Muscle layer of duodenum (tissue), 2 donors: ENCODE measurements at regions not wholly inside any gene's neighbourhood (a gene's known extent, or its start where the extent isn't known, plus 50 kb on each side); places are given as distances from the start of the nearest gene placed in this dataset.
"Not testable (repeated sequence)": the region's sequence is repeated elsewhere in the genome, so short reads cannot be mapped to it uniquely, and the experiment has no call there.

Experiments
- H3K27ac ChIP-seq: one replicate; pipeline ENCODE4 v1.7.0; 2013; ENCODE audit warnings: mild to moderate bottlenecking, low read length
- H3K27me3 ChIP-seq: one replicate; pipeline ENCODE4 v1.7.0; 2013; ENCODE audit warnings: low read depth, mild to moderate bottlenecking, control low read depth, low read length
- H3K36me3 ChIP-seq, 2 donors: one replicate each; pipeline ENCODE4 v1.7.0; 2013; ENCODE audit warnings: low read length in 2 of 2, control low read depth in 1 of 2, mild to moderate bottlenecking in 1 of 2; ENCODE audit not compliant: insufficient read depth in 2 of 2, control insufficient read depth in 1 of 2
- H3K4me1 ChIP-seq, 2 donors: one replicate each; pipeline ENCODE4 v1.7.0; 2013; ENCODE audit warnings: low read length in 2 of 2, mild to moderate bottlenecking in 2 of 2, control low read depth in 1 of 2, moderate library complexity in 1 of 2; ENCODE audit not compliant: insufficient read depth in 2 of 2, control insufficient read depth in 1 of 2
- H3K4me3 ChIP-seq, 2 donors: one replicate each; pipeline ENCODE4 v1.7.0; 2013; ENCODE audit warnings: low read length in 2 of 2, low read depth in 1 of 2, mild to moderate bottlenecking in 1 of 2
- H3K9me3 ChIP-seq, 2 donors: one replicate each; pipeline ENCODE4 v1.7.0; 2013; ENCODE audit warnings: low read length in 2 of 2, control low read depth in 1 of 2, mild to moderate bottlenecking in 1 of 2; ENCODE audit not compliant: control insufficient read depth in 1 of 2
- donor health status: healthy.

GRCh38 chr5:21432646-21433045 lies 1420.5 kb downstream of the CDH12 start:
- Histone ChIP-seq H3K4me3 (no peak overlapping the region), H3K4me1 (no peaks in the 10 kb centered on the region), H3K36me3 (no peaks in the 10 kb centered on the region), H3K9me3 (no peaks in the 10 kb centered on the region), H3K27ac (no peak overlapping the region), H3K27me3 (no peaks in the 10 kb centered on the region)

GRCh38 chr5:21424907-21425306 lies 1428.2 kb downstream of the CDH12 start:
- Histone ChIP-seq H3K36me3 (no peaks in the 10 kb centered on the region), H3K9me3 (no peaks in the 10 kb centered on the region), H3K4me3 (no peak overlapping the region), H3K27me3 (no peaks in the 10 kb centered on the region), H3K4me1 (no peaks in the 10 kb centered on the region), H3K27ac (no peak overlapping the region)

DNA sequence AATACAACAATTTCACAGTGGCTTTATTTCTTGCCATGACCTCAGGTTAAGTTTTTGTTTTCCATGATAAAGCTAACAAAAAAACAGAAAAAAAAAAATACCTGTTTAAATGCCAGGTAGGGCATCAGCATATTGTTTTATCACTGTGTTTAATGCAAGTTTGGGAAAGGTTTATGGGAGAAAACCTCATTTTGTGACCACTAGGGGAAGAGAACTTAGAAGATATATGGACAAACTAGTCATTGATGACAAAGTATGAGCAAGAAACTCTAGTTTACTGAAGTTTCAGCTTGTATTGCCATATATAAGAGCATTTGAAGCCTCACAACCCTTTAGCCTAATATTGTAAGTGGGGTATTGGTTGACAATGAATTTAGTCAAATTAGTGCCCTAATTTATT lies 1431.4 kb upstream of the CDH18 start:
- Histone ChIP-seq H3K4me3 (no peak overlapping the region), H3K36me3 (no peaks in the 10 kb centered on the region), H3K9me3 (no peaks in the 10 kb centered on the region), H3K4me1 (no peaks in the 10 kb centered on the region), H3K27me3 (no peaks in the 10 kb centered on the region), H3K27ac (no peak overlapping the region)

- H3K4me3 ChIP-seq, H3K9me3 ChIP-seq, H3K4me1 ChIP-seq, H3K27ac ChIP-seq, H3K27me3 ChIP-seq, H3K36me3 ChIP-seq: not testable (repeated sequence)
Observed at GRCh38 chr5:21402089-21402488, 1414.1 kb upstream of the CDH18 start.

- no peak overlapping the region for H3K27ac ChIP-seq
- H3K4me3 ChIP-seq, result no peak overlapping the region
- H3K27me3 ChIP-seq, result no peaks in the 10 kb centered on the region
- H3K9me3 ChIP-seq, result no peaks in the 10 kb centered on the region
- H3K4me1 ChIP-seq, result no peaks in the 10 kb centered on the region
- H3K36me3 ChIP-seq, result no peaks in the 10 kb centered on the region
Observed at GRCh38 chr5:21398511-21398910, 1410.5 kb upstream of the CDH18 start.

GRCh38 chr5:21397693-21398092 lies 1409.7 kb upstream of the CDH18 start:
- no peak overlapping the region for H3K27ac ChIP-seq
- no peaks in the 10 kb centered on the region for H3K36me3 ChIP-seq
- H3K4me1 ChIP-seq, result no peaks in the 10 kb centered on the region
- no peaks in the 10 kb centered on the region for H3K9me3 ChIP-seq
- H3K27me3 ChIP-seq, result no peaks in the 10 kb centered on the region
- H3K4me3 ChIP-seq, result no peak overlapping the region

DNA sequence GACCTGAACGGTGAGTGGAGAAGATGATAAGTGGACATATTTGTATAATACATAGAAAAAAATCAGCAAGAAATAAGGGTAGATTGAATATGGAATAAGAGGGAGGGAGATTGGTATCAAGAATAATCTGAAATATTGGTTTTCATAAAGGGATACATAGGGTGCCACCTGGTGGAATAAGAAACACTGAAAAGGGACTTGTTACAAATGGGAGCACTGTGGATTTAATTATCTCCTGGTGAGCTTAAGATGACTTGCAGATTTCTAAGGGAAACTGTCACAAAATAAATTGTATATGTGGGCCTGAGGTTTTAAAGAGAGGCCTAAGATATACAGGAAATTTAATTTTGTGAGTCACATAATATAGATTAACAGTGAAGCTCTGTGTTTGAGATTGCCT lies 1403.5 kb upstream of the CDH18 start:
- Histone ChIP-seq H3K4me1 (no peaks in the 10 kb centered on the region), H3K27ac (no peak overlapping the region), H3K4me3 (no peak overlapping the region), H3K27me3 (no peaks in the 10 kb centered on the region), H3K9me3 (no peaks in the 10 kb centered on the region), H3K36me3 (no peaks in the 10 kb centered on the region)

DNA sequence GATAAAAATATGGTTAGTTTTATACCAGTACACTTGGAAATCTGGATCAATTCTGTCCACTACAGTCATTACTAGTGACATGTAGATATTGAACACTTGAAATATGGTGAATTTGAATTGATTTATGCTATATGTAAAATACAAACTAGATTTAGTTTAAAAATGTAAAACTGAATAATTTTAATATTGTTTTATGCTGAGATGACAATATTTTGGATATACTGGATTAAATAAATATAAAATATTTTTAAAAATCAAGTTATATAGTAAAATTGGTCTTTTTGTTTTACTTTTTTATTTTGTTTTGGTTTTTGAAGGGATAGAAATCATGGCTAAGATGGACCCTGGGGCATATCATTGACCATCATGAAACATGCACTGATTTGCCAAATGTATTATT lies 1372.8 kb upstream of the CDH18 start:
- not testable (repeated sequence) for H3K9me3 ChIP-seq, H3K27ac ChIP-seq, H3K36me3 ChIP-seq, H3K4me3 ChIP-seq, H3K4me1 ChIP-seq, H3K27me3 ChIP-seq

- not testable (repeated sequence) for H3K36me3 ChIP-seq, H3K4me1 ChIP-seq, H3K27ac ChIP-seq, H3K9me3 ChIP-seq, H3K27me3 ChIP-seq, H3K4me3 ChIP-seq
Observed at GRCh38 chr5:21341948-21342261, 1353.9 kb upstream of the CDH18 start.

DNA sequence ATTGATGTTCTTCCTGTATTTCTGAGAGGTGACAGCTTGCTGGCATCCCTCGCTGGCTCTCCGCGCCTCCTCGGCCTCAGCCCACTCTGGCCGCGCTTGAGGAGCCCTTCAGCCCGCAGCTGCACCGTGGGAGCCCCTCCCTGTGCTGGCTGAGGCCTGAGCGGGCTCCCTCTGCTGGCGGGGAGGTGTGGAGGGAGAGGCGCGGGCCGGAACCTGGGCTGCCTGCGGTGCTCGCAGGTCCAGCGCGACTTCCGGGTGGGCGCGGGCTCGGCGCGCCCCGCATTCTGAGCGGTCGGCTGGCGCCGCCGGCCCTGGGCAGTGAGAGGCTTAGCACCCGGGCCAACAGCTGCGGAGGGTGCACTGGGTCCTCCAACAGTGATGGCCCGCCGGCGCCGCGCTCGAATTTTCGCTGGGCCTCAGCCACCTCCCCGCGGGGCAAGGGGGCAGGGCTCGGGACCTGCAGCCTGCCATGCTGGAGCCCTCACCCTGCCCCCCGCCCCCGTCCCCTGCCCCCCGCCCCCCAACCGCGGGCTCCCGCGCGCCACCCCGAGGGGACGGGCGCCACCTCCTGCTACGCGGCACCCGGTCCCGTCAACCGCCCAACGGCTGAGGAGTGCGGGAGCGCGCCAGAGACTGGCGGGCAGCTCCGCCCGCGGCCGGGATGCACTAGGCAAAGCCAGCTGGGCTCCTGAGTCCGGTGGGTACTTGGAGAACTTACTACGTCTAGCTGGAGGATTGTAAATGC lies 1353.4 kb upstream of the CDH18 start:
- H3K4me3 ChIP-seq, H3K27me3 ChIP-seq, H3K36me3 ChIP-seq, H3K4me1 ChIP-seq, H3K9me3 ChIP-seq, H3K27ac ChIP-seq: not testable (repeated sequence)

- not testable (repeated sequence) for H3K36me3 ChIP-seq, H3K9me3 ChIP-seq
Observed at GRCh38 chr5:21340233-21340632, 1352.2 kb upstream of the CDH18 start.

DNA sequence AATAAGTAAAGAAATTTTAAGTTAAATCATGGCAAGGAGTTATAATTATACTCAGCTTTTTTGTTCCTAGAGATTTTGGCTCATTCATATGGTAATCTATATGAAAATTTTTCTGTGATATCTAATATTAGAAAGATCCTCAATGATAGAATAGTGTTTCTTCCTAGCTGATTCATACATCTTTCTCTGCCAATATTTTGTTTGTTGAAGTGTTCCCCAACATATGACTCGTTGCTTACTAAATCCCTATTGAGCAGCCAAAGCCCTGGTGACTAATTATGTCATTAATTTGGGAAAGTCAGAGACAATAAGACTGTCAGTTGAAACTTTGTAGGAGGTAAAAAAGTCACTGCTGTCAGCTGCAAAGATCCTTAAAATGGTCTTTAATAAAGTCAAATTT lies 1348.5 kb upstream of the CDH18 start:
- H3K9me3 ChIP-seq, H3K27me3 ChIP-seq, H3K27ac ChIP-seq, H3K4me1 ChIP-seq, H3K36me3 ChIP-seq, H3K4me3 ChIP-seq: not testable (repeated sequence)

More at GRCh38 chr5:21340233-21340632, 1352.2 kb upstream of the CDH18 start:
- not testable (repeated sequence) for H3K27me3 ChIP-seq, H3K4me1 ChIP-seq, H3K27ac ChIP-seq, H3K4me3 ChIP-seq
